HL-60/S4 (cell line): ENCODE measurements at regions not wholly inside any gene's neighbourhood (a gene's known extent, or its start where the extent isn't known, plus 50 kb on each side); places are given as distances from the start of the nearest gene placed in this dataset.

Experiments
- in situ Hi-C: fragments of 300-500 bp; cut with MboI; formaldehyde crosslinking; loops from 2 replicates; pipeline ENCODE4 v1.14.3; 2022; ENCODE audit warnings: low sequenced_read_pairs

- in situ Hi-C loops, result no loop called here
Measured at GRCh38 chr18:73923866-73924265, 223.8 kb downstream of the FBXO15 start.

DNA sequence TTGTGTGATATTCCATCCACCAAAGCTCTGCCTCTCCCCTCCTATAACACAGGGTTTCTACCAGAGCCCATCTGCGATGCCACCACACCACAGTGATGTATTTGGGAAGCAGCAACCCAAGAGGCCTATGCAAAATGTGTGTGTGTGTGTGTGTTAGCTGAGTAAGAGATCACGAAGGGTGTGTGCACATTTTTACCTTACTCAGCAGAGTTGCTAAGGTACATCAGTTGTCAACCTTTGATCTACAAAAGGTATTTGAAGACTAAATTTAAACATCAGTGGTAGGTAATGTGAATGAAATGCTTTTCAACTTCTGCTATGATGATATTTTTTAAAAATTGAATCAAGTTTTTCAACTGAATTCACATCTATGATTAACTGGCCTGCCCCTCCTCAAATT is 227.6 kb downstream of the FBXO15 start:
- in situ Hi-C loops, result no loop called here

GRCh38 chr18:73918816-73919215 is 228.8 kb downstream of the FBXO15 start:
- in situ Hi-C loops, result no loop called here

GRCh38 chr18:73917046-73917445 is 230.6 kb downstream of the FBXO15 start:
- in situ Hi-C loops, result no loop called here

DNA sequence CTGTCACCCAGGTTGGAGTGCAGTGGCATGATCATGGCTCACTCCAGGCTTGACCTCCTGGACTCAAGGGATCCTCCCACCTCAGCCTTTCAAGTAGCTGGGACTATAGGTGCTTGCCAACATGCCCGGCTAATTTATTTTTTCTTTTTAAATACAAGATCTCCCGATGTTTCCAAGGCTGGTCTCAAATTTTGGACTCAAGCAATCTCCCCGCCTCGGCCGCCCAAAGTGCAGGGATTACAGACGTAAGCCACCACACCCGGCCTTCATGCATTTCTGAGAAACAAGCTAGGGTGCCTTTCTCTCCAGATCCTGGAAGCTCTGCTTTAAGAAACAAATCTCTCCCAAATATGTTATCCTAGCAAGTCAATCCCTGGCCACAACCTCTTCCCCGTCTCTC is 234.1 kb downstream of the FBXO15 start:
- in situ Hi-C loops, result no loop called here

DNA sequence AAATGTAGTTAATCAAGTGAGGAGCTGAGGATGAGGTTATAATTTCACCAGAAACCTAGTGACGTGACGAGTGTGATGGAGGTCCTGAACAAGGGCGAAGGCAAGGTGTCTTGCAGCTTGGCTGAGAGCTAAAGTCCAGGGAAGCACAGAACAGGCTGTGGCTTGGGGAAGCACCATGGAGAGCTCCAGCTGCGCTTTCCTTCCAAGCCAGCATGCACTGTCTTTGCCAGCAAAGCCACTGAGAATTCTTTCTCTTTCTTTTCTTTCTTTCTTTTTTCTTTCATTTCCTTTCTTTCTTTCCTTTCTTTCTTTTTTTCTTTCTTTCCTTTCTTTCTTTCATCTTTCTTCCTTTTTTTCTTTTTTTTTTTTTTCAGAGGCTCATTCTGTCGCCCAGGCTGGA is 239.3 kb downstream of the FBXO15 start:
- in situ Hi-C loops, result no loop called here

GRCh38 chr18:73901566-73901965 is 246.1 kb downstream of the FBXO15 start:
- in situ Hi-C loops, result no loop called here

GRCh38 chr18:73901151-73901550 is 246.5 kb downstream of the FBXO15 start:
- in situ Hi-C loops, result no loop called here

GRCh38 chr18:73900106-73900835 is 247.4 kb downstream of the FBXO15 start:
- in situ Hi-C loops, result no loop called here

DNA sequence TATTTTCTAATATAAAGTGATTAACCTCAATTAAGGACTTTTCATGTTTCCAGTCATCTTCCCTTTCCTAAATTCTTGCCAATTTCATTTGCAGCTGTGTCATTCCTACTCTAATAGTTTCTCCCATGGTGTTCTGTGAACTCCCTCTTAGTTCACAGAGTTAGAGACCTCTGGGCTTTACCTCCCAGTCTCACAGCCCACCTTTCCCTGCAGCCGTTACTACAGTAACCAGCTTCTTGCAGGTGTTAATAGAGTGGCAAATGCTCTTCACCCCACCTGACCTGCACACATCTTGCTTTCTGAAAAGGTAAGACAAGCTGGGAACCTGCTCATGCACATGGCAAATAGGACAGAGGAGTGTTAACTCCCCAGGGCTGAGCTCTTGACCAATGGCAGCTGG is 250.1 kb downstream of the FBXO15 start:
- in situ Hi-C loops, result no loop called here

- in situ Hi-C loops, result no loop called here
Measured at GRCh38 chr18:73896685-73897084, 250.9 kb downstream of the FBXO15 start.

DNA sequence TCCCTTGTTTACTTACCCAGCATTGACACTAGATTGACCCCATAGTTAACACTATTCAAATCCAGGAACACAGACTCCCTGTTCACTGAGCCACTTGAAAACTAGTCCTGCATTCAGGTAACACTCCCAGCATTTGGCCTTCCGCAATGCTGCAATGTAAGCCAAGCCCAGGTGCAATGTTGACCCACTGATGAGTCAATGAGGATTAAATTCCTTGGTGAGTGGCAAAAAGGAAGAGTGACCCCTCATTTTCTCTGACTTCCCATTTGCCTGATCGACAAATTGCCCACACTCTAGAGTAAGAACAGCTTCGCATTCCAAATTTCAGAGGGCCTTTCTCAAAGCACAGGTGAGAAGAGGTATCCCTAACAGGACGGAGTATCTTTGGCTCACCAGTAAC is 251.9 kb downstream of the FBXO15 start:
- in situ Hi-C loops, result no loop called here

- in situ Hi-C loops, result no loop called here
Measured at GRCh38 chr18:73893880-73894279, 253.8 kb downstream of the FBXO15 start.

GRCh38 chr18:73891572-73892421 is 255.8 kb downstream of the FBXO15 start:
- in situ Hi-C loops, result no loop called here

- in situ Hi-C loops, result no loop called here
Measured at GRCh38 chr18:73888565-73888964, 259.1 kb downstream of the FBXO15 start.

- in situ Hi-C loops, result no loop called here
Measured at GRCh38 chr18:73887801-73888200, 259.8 kb downstream of the FBXO15 start.

- in situ Hi-C loops, result no loop called here
Measured at GRCh38 chr18:73884868-73885267, 262.8 kb downstream of the FBXO15 start.

GRCh38 chr18:73881396-73881917 is 266.2 kb downstream of the FBXO15 start:
- in situ Hi-C loops, result no loop called here

GRCh38 chr18:73880387-73880786 is 267.2 kb downstream of the FBXO15 start:
- in situ Hi-C loops, result no loop called here

- in situ Hi-C loops, result no loop called here
Measured at GRCh38 chr18:73879766-73880165, 267.9 kb downstream of the FBXO15 start.

- in situ Hi-C loops, result no loop called here
Measured at GRCh38 chr18:73879328-73879727, 268.3 kb downstream of the FBXO15 start.

DNA sequence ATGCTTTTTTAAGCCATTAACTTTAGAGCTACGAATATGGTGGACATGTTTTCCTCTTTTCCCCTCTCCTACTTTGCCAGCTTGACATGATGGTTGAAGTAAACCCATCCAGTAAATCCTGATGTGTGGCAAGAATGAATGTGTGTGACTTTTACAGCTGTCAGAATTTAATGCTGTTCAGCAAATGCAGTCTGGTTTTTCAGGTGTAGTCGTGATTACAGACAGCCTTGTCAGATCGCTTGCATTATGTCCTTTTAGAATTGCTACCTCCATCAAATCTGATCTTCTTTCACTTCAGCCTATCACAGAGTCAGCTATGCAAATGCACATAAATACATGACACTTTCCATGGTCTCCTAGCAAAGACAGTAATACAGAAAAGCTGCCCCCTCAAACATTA is 278.5 kb downstream of the FBXO15 start:
- in situ Hi-C loops, result no loop called here
